Naive thymus-derived CD4-positive, alpha-beta T cell (primary cell): ENCODE measurements at regions not wholly inside any gene's neighbourhood (a gene's known extent, or its start where the extent isn't known, plus 50 kb on each side); places are given as distances from the start of the nearest gene placed in this dataset.
A peak's percentile ranks its signal among the peaks of the same experiment; 100 is the strongest.

Experiments used
- ATAC-seq: fragments of 150-1000 bp; cut with Tn5 transposase; 2 replicates; pipeline ENCODE4 v1.10.0; 2021; ENCODE audit warnings: mild to moderate bottlenecking, moderate library complexity
- CTCF ChIA-PET: fragments of 350-600 bp; sonication (Branson Sonifier 250); formaldehyde crosslinking; loops from one replicate; lab custom pipeline; 2021; ENCODE audit warnings: antibody characterized with exemption; lab: Charles Lee
- POLR2A ChIA-PET: fragments of 350-600 bp; sonication (Branson Sonifier 250); formaldehyde crosslinking; loops from one replicate; lab custom pipeline; 2021; ENCODE audit warnings: antibody characterized with exemption, inconsistent platforms; lab: Charles Lee
- DNase-seq, 9 donors: peaks; one replicate each; pipeline versions ENCODE4 v3.0.0 to v3.0.0-alpha.2; 2020 to 2022; ENCODE audit warnings: mixed read lengths in 1 of 9
- H3K27ac ChIP-seq: one replicate; pipeline ENCODE4 v1.7.0; 2013; ENCODE audit warnings: mild to moderate bottlenecking, low read depth, low read length, moderate library complexity
- H3K27me3 ChIP-seq, 2 donors: one replicate each; pipeline ENCODE4 v1.7.0; 2013; ENCODE audit warnings: low read length in 2 of 2, mild to moderate bottlenecking in 2 of 2, moderate library complexity in 2 of 2; ENCODE audit not compliant: control insufficient read depth in 2 of 2, insufficient read depth in 2 of 2
- H3K36me3 ChIP-seq, 3 experiments: 1 replicate in 2 of 3; 2 replicates in 1 of 3; pipeline ENCODE4 v1.7.0; 2013; ENCODE audit warnings: low read length in 3 of 3, mild to moderate bottlenecking in 3 of 3, moderate library complexity in 1 of 3; ENCODE audit not compliant: insufficient read depth in 3 of 3, control insufficient read depth in 2 of 3
- H3K4me1 ChIP-seq, 2 donors: one replicate each; pipeline ENCODE4 v1.7.0; 2013; ENCODE audit warnings: low read length in 2 of 2, mild to moderate bottlenecking in 2 of 2, moderate library complexity in 1 of 2; ENCODE audit not compliant: control insufficient read depth in 2 of 2, insufficient read depth in 2 of 2
- H3K4me3 ChIP-seq: 2 replicates; pipeline ENCODE4 v1.7.0; 2013; ENCODE audit warnings: mild to moderate bottlenecking, low read length
- H3K9me3 ChIP-seq, 3 experiments: 1 replicate in 2 of 3; 2 replicates in 1 of 3; pipeline ENCODE4 v1.7.0; 2013; ENCODE audit warnings: low read length in 3 of 3; ENCODE audit not compliant: control insufficient read depth in 2 of 3
- H3K27ac Mint-ChIP-seq, 9 donors: one replicate each; pipeline ENCODE4 v1.8.0; 2020 to 2022; ENCODE audit warnings: mixed read lengths in 9 of 9, mild to moderate bottlenecking in 8 of 9, moderate library complexity in 5 of 9, inconsistent platforms in 2 of 9
- H3K27me3 Mint-ChIP-seq, 5 donors: one replicate each; pipeline ENCODE4 v1.8.0; 2021 to 2022; ENCODE audit warnings: mixed read lengths in 5 of 5, mild to moderate bottlenecking in 1 of 5
- H3K36me3 Mint-ChIP-seq, 5 donors: one replicate each; pipeline ENCODE4 v1.8.0; 2020 to 2022; ENCODE audit warnings: mixed read lengths in 5 of 5, mild to moderate bottlenecking in 3 of 5, inconsistent platforms in 1 of 5
- H3K4me1 Mint-ChIP-seq, 7 donors: one replicate each; pipeline ENCODE4 v1.8.0; 2020 to 2022; ENCODE audit warnings: mixed read lengths in 7 of 7, mild to moderate bottlenecking in 3 of 7, inconsistent platforms in 1 of 7
- H3K4me3 Mint-ChIP-seq, 10 donors: one replicate each; pipeline ENCODE4 v1.8.0; 2020 to 2022; ENCODE audit warnings: mild to moderate bottlenecking in 10 of 10, mixed read lengths in 10 of 10, moderate library complexity in 6 of 10, inconsistent platforms in 2 of 10
- H3K9me3 Mint-ChIP-seq, 11 donors: one replicate each; pipeline ENCODE4 v1.8.0; 2020 to 2022; ENCODE audit warnings: mixed read lengths in 11 of 11, mild to moderate bottlenecking in 4 of 11, inconsistent platforms in 1 of 11, moderate library complexity in 1 of 11
- intact Hi-C, 2 donors: fragments of 100-400 bp; cut with micrococcal nuclease; formaldehyde crosslinking; loops; one replicate each; pipeline ENCODE4 v1.15.1; 2023

GRCh38 chr14:97046967-97047366, 249.8 kb downstream of the VRK1 start:
- no peak overlapping the region for H3K4me3 ChIP-seq
- Mint-ChIP-seq H3K9me3 (peaks cover 0 to 3% (median 0%) of the 10 kb centered on the region in 11 donors), H3K4me3 (no peak overlapping the region), H3K4me1 (no peaks in the 10 kb centered on the region), H3K27ac (no peak overlapping the region), H3K27me3 (peaks cover 0 to 5% (median 3%) of the 10 kb centered on the region in 5 donors), H3K36me3 (peaks cover 0 to 3% (median 0%) of the 10 kb centered on the region in 5 donors)
- intact Hi-C loops: no loop called here
- CTCF ChIA-PET: no interaction called here
- POLR2A ChIA-PET: no interaction called here
- H3K27me3 ChIP-seq: no peaks in the 10 kb centered on the region
- no peak for ATAC-seq
- no peak overlapping the region for H3K27ac ChIP-seq
- H3K4me1 ChIP-seq: no peaks in the 10 kb centered on the region
- H3K36me3 ChIP-seq: no peaks in the 10 kb centered on the region
- DNase-seq: no peak
- H3K9me3 ChIP-seq: no peaks in the 10 kb centered on the region

GRCh38 chr14:97052001-97052400, 254.8 kb downstream of the VRK1 start:
- CTCF ChIA-PET: no interaction called here
- Histone ChIP-seq H3K9me3 (no peaks in the 10 kb centered on the region), H3K27me3 (no peaks in the 10 kb centered on the region), H3K4me3 (no peak overlapping the region), H3K36me3 (no peaks in the 10 kb centered on the region), H3K27ac (no peak overlapping the region), H3K4me1 (no peaks in the 10 kb centered on the region)
- peak overlapping the region in 1 of 9 donors; percentile 3 for H3K27ac Mint-ChIP-seq
- intact Hi-C loops: no loop called here
- H3K4me3 Mint-ChIP-seq: no peak overlapping the region
- DNase-seq: no peak
- no peaks in the 10 kb centered on the region for H3K36me3 Mint-ChIP-seq
- H3K4me1 Mint-ChIP-seq: peaks cover 0 to 3% (median 0%) of the 10 kb centered on the region in 7 donors
- POLR2A ChIA-PET: interaction anchor here (0.7 kb wide), 1 partner anchor 109 kb away, joined by 3 read pairs; no protein-coding TSS in a partner anchor
- peaks cover 0 to 7% (median 3%) of the 10 kb centered on the region in 5 donors for H3K27me3 Mint-ChIP-seq
- ATAC-seq: no peak
- peaks cover 0 to 3% (median 0%) of the 10 kb centered on the region in 11 donors for H3K9me3 Mint-ChIP-seq

- no peak overlapping the region for H3K27ac Mint-ChIP-seq
- H3K36me3 ChIP-seq: no peaks in the 10 kb centered on the region
- no peak for DNase-seq
- POLR2A ChIA-PET: no interaction called here
- peaks cover 0 to 6% (median 0%) of the 10 kb centered on the region in 5 donors for H3K27me3 Mint-ChIP-seq
- no peak overlapping the region for H3K27ac ChIP-seq
- H3K4me1 Mint-ChIP-seq: peaks cover 0 to 3% (median 0%) of the 10 kb centered on the region in 7 donors
- CTCF ChIA-PET: no interaction called here
- H3K9me3 ChIP-seq: no peaks in the 10 kb centered on the region
- H3K4me3 ChIP-seq: no peak overlapping the region
- H3K4me3 Mint-ChIP-seq: no peak overlapping the region
- no peaks in the 10 kb centered on the region for H3K36me3 Mint-ChIP-seq
- no peaks in the 10 kb centered on the region for H3K27me3 ChIP-seq
- ATAC-seq: no peak
- peaks cover 0 to 3% (median 0%) of the 10 kb centered on the region in 11 donors for H3K9me3 Mint-ChIP-seq
- intact Hi-C loops: no loop called here
- no peaks in the 10 kb centered on the region for H3K4me1 ChIP-seq
These were observed 256.8 kb downstream of the VRK1 start for GRCh38 chr14:97053941-97054340.

- H3K9me3 Mint-ChIP-seq: peaks cover 0 to 3% (median 0%) of the 10 kb centered on the region in 11 donors
- no peak overlapping the region for H3K27ac Mint-ChIP-seq
- H3K4me3 Mint-ChIP-seq: no peak overlapping the region
- no peaks in the 10 kb centered on the region for H3K36me3 ChIP-seq
- H3K4me1 ChIP-seq: no peaks in the 10 kb centered on the region
- no peaks in the 10 kb centered on the region for H3K36me3 Mint-ChIP-seq
- ChIA-PET POLR2A (no interaction called here), CTCF (interaction anchor here (1.1 kb wide), 1 partner anchor 65 kb away, joined by 3 read pairs; no protein-coding TSS in a partner anchor)
- H3K27me3 Mint-ChIP-seq: peaks cover 0 to 6% (median 0%) of the 10 kb centered on the region in 5 donors
- no peaks in the 10 kb centered on the region for H3K9me3 ChIP-seq
- DNase-seq: no peak
- intact Hi-C loops: no loop called here
- H3K4me1 Mint-ChIP-seq: peaks cover 0 to 3% (median 0%) of the 10 kb centered on the region in 7 donors
- H3K27ac ChIP-seq: no peak overlapping the region
- H3K27me3 ChIP-seq: no peaks in the 10 kb centered on the region
- ATAC-seq: no peak
- no peak overlapping the region for H3K4me3 ChIP-seq
These were observed 258.2 kb downstream of the VRK1 start for GRCh38 chr14:97055355-97055754.

- DNase-seq: peak in 2 of 9 donors; percentile 5
- H3K9me3 Mint-ChIP-seq: peaks cover 0 to 3% (median 0%) of the 10 kb centered on the region in 11 donors
- H3K27me3 ChIP-seq: no peaks in the 10 kb centered on the region
- H3K9me3 ChIP-seq: no peaks in the 10 kb centered on the region
- no peak for ATAC-seq
- no peaks in the 10 kb centered on the region for H3K36me3 Mint-ChIP-seq
- H3K27ac ChIP-seq: no peak overlapping the region
- peaks cover 0 to 3% (median 0%) of the 10 kb centered on the region in 7 donors for H3K4me1 Mint-ChIP-seq
- H3K4me1 ChIP-seq: no peaks in the 10 kb centered on the region
- no peak overlapping the region for H3K4me3 Mint-ChIP-seq
- POLR2A ChIA-PET: no interaction called here
- no peak overlapping the region for H3K4me3 ChIP-seq
- CTCF ChIA-PET: interaction anchor here (1.1 kb wide), 1 partner anchor 64 kb away, joined by 3 read pairs; no protein-coding TSS in a partner anchor
- intact Hi-C loops: no loop called here
- no peaks in the 10 kb centered on the region for H3K36me3 ChIP-seq
- peak overlapping the region in 1 of 9 donors; percentile 38 for H3K27ac Mint-ChIP-seq
- peaks cover 0 to 6% (median 0%) of the 10 kb centered on the region in 5 donors for H3K27me3 Mint-ChIP-seq
These were observed 258.9 kb downstream of the VRK1 start for GRCh38 chr14:97056086-97056485.

- Mint-ChIP-seq H3K27me3 (peaks cover 0 to 3% (median 0%) of the 10 kb centered on the region in 5 donors), H3K27ac (no peak overlapping the region), H3K4me3 (no peak overlapping the region), H3K4me1 (peaks cover 0 to 3% (median 0%) of the 10 kb centered on the region in 7 donors), H3K36me3 (peaks cover 0 to 3% (median 0%) of the 10 kb centered on the region in 5 donors), H3K9me3 (peaks cover 0 to 5% (median 0%) of the 10 kb centered on the region in 11 donors)
- no peaks in the 10 kb centered on the region for H3K27me3 ChIP-seq
- DNase-seq (no peak), ATAC-seq (no peak)
- H3K36me3 ChIP-seq: no peaks in the 10 kb centered on the region
- ChIA-PET POLR2A (no interaction called here), CTCF (no interaction called here)
- no peaks in the 10 kb centered on the region for H3K9me3 ChIP-seq
- no peak overlapping the region for H3K4me3 ChIP-seq
- no peak overlapping the region for H3K27ac ChIP-seq
- intact Hi-C loops: no loop called here
- no peaks in the 10 kb centered on the region for H3K4me1 ChIP-seq
These were observed 260.3 kb downstream of the VRK1 start for GRCh38 chr14:97057238-97058073.
